A549 (cell line): ENCODE measurements at regions not wholly inside any gene's neighbourhood (a gene's known extent, or its start where the extent isn't known, plus 50 kb on each side); places are given as distances from the start of the nearest gene placed in this dataset.

ENCODE experiments used
- ATAC-seq, 2 experiments: fragments of 200-7000 bp in 1 of 2; fragments of >200 bp in 1 of 2; cut with Nextera tagmentation in 1 of 2; cut with Tn5 transposase in 1 of 2; 3 replicates each; pipeline versions ENCODE4 v1.8.0 to v1.9.1; 2018 to 2020; ENCODE audit warnings: mild to moderate bottlenecking in 1 of 2, moderate library complexity in 1 of 2
- CTCF ChIA-PET: fragments of 300-600 bp; sonication (Branson Sonifier 250); formaldehyde crosslinking; extraction: SDS; loops from one replicate; lab custom pipeline; 2021; ENCODE audit warnings: antibody characterized with exemption, inconsistent platforms; lab: Yijun Ruan, JAX
- POLR2A ChIA-PET: fragments of 350-600 bp; formaldehyde crosslinking; extraction: SDS; loops from one replicate; lab custom pipeline; 2021; ENCODE audit warnings: antibody characterized with exemption, inconsistent platforms; lab: Yijun Ruan, JAX
- DNase-seq, 2 experiments: peaks; one replicate each; pipeline versions ENCODE4 v3.0.0 to v3.0.0-alpha.2; 2011 to 2016; ENCODE audit warnings: low read depth in 1 of 2, low spot score in 1 of 2
- FAIRE-seq: peaks from 2 replicates; lab custom pipeline; 2011; peaks lifted over from hg19 to GRCh38; lab: Jason Lieb, UNC
- H3K27ac ChIP-seq, 2 experiments: fragments of >200 bp; sonication (Bioruptor Twin); formaldehyde crosslinking; 3 replicates each; pipeline ENCODE4 v1.5.1; 2016 to 2017
- H3K4me1 ChIP-seq: fragments of >200 bp; sonication (Bioruptor Twin); formaldehyde crosslinking; 3 replicates; pipeline ENCODE4 v1.6.1; 2016
- H3K4me2 ChIP-seq: fragments of >200 bp; sonication (Bioruptor Twin); formaldehyde crosslinking; 3 replicates; pipeline ENCODE4 v1.6.1; 2016
- H3K4me3 ChIP-seq: fragments of >200 bp; sonication (Bioruptor Twin); formaldehyde crosslinking; 3 replicates; pipeline ENCODE4 v1.5.1; 2016
- H3K9me3 ChIP-seq: fragments of >200 bp; sonication (Bioruptor Twin); formaldehyde crosslinking; 3 replicates; pipeline ENCODE4 v1.6.1; 2016
- CBX8 ChIP-seq: fragments of 200-600 bp; sonication (generic); IDR thresholded peaks from 2 replicates; pipeline ENCODE4 v1.6.1; 2016
- CEBPB ChIP-seq, 2 experiments: fragments of >200 bp in 1 of 2; sonication (Bioruptor Twin) in 1 of 2; formaldehyde crosslinking in 1 of 2; IDR thresholded peaks; 2 replicates each; pipeline ENCODE4 v1.6.1; 2012 to 2016
- EP300 ChIP-seq, 2 experiments: fragments of >200 bp; sonication (Bioruptor Twin); formaldehyde crosslinking; IDR thresholded peaks; 2 replicates in 1 of 2; 3 replicates in 1 of 2; pipeline ENCODE4 v1.6.1; 2016 to 2017
- FOXS1 ChIP-seq: fragments of 250-450 bp; sonication (Bioruptor Pico); IDR thresholded peaks from 2 replicates; pipeline ENCODE4 v1.5.0; 2020; ENCODE audit warnings: mild to moderate bottlenecking, moderate library complexity
- HEYL ChIP-seq: fragments of 250-450 bp; sonication (Bioruptor Pico); IDR thresholded peaks from 2 replicates; pipeline ENCODE4 v1.8.0; 2021; ENCODE audit warnings: mild to moderate bottlenecking, moderate library complexity
- HOXB13 ChIP-seq: fragments of 250-450 bp; sonication (Bioruptor Pico); IDR thresholded peaks from 2 replicates; pipeline ENCODE4 v1.5.0; 2020; ENCODE audit warnings: low read depth, mild to moderate bottlenecking, moderate library complexity
- KDM5A ChIP-seq: fragments of 200-600 bp; sonication (generic); IDR thresholded peaks from 2 replicates; pipeline ENCODE4 v1.6.1; 2016; ENCODE audit warnings: antibody characterized with exemption, mild to moderate bottlenecking
- MAZ ChIP-seq: fragments of 150-350 bp; IDR thresholded peaks from 2 replicates; pipeline ENCODE4 v1.6.1; 2014; ENCODE audit warnings: antibody characterized with exemption, low read depth, low read length, borderline replicate concordance
- MYC ChIP-seq: IDR thresholded peaks from 2 replicates; pipeline ENCODE4 v1.6.1; 2012; ENCODE audit warnings: mild to moderate bottlenecking, inconsistent platforms, low read length, improper control_type of control experiment, borderline replicate concordance
- NFE2L2 ChIP-seq: fragments of 150-350 bp; conservative IDR thresholded peaks from 2 replicates; pipeline ENCODE4 v1.6.1; 2014; ENCODE audit warnings: low read length
- NPAS2 ChIP-seq: fragments of 250-450 bp; sonication (Bioruptor Pico); IDR thresholded peaks from 2 replicates; pipeline ENCODE4 v1.8.0; 2022; ENCODE audit warnings: mild to moderate bottlenecking, moderate library complexity, borderline replicate concordance
- RAD21 ChIP-seq, 2 experiments: fragments of >200 bp in 1 of 2; sonication (Bioruptor Twin) in 1 of 2; formaldehyde crosslinking in 1 of 2; IDR thresholded peaks in 1 of 2; conservative IDR thresholded peaks in 1 of 2; 2 replicates in 1 of 2; 3 replicates in 1 of 2; pipeline ENCODE4 v1.6.1; 2012 to 2018; ENCODE audit warnings: inconsistent platforms in 1 of 2
- RNF2 ChIP-seq: fragments of 200-600 bp; sonication (generic); IDR thresholded peaks from 2 replicates; pipeline ENCODE4 v1.6.1; 2016; ENCODE audit warnings: low read depth, mild to moderate bottlenecking, antibody characterized with exemption, moderate library complexity, borderline replicate concordance
- SMC3 ChIP-seq: fragments of >200 bp; sonication (Bioruptor Twin); formaldehyde crosslinking; IDR thresholded peaks from 3 replicates; pipeline ENCODE4 v1.6.1; 2018; ENCODE audit warnings: inconsistent platforms
- TFCP2L1 ChIP-seq: fragments of 250-450 bp; sonication (Bioruptor Pico); IDR thresholded peaks from 2 replicates; pipeline ENCODE4 v1.5.0; 2021; ENCODE audit warnings: mild to moderate bottlenecking
- ZFP36 ChIP-seq: fragments of 450-650 bp; IDR thresholded peaks from 2 replicates; pipeline ENCODE4 v1.6.1; 2014; ENCODE audit warnings: borderline replicate concordance; ENCODE audit not compliant: partially characterized antibody
- ZSCAN20 ChIP-seq: fragments of 250-450 bp; sonication (Bioruptor Pico); IDR thresholded peaks from 2 replicates; pipeline ENCODE4 v1.8.0; 2022; ENCODE audit warnings: mild to moderate bottlenecking, moderate library complexity
- WGBS: methylation state at CpG from one replicate; pipeline ENCODE4 v1.1.6; 2017; ENCODE audit errors: missing lambda C conversion rate; 5-methylcytosine and 5-hydroxymethylcytosine counted together
- TF ChIP-seq, protein P1 (sequence below): fragments of 250-450 bp; sonication (Bioruptor Pico); IDR thresholded peaks from 2 replicates; pipeline ENCODE4 v1.5.0; 2020; ENCODE audit warnings: low read depth, mild to moderate bottlenecking, moderate library complexity
- TF ChIP-seq, protein P2 (sequence below): fragments of >200 bp; sonication (Bioruptor Twin); formaldehyde crosslinking; IDR thresholded peaks from 2 replicates; pipeline ENCODE4 v1.6.1; 2016
- TF ChIP-seq, protein P3 (sequence below): fragments of 150-350 bp; IDR thresholded peaks from 2 replicates; pipeline ENCODE4 v1.6.1; 2014; ENCODE audit warnings: low read depth, mild to moderate bottlenecking, low read length
- TF ChIP-seq, protein P4 (sequence below): fragments of 450-650 bp; IDR thresholded peaks from 2 replicates; pipeline ENCODE4 v1.6.1; 2014; ENCODE audit warnings: antibody characterized with exemption
- TF ChIP-seq, protein P5 (sequence below): fragments of >200 bp; sonication (Bioruptor Twin); formaldehyde crosslinking; IDR thresholded peaks from 3 replicates; pipeline ENCODE4 v1.5.1; 2016

DNA sequence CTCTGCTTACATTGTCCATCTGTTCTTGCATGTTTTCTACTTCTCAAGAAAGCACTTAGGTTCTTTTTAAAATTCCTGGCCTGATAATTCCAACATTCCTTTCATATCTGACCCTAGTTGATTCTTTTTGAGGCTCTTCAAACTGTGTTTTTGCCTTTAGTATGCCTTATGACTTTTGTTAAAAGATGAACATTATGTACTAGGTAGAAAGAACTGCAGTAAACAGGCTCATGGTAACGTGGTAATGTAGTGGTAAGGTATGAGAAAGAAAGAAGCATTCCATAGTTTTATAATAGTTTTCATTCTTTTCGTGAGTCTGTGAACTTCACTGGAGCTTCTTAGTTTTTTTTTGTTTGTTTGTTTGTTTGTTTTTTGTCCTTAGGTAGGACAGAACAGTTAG lies 306.4 kb downstream of the MBD2 start (continued):
- TF ChIP-seq, protein P1, sequence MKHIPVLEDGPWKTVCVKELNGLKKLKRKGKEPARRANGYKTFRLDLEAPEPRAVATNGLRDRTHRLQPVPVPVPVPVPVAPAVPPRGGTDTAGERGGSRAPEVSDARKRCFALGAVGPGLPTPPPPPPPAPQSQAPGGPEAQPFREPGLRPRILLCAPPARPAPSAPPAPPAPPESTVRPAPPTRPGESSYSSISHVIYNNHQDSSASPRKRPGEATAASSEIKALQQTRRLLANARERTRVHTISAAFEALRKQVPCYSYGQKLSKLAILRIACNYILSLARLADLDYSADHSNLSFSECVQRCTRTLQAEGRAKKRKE (CRISPR knock-in tag) = no peak
- TF ChIP-seq NPAS2 (CRISPR knock-in tag) = no peak

DNA sequence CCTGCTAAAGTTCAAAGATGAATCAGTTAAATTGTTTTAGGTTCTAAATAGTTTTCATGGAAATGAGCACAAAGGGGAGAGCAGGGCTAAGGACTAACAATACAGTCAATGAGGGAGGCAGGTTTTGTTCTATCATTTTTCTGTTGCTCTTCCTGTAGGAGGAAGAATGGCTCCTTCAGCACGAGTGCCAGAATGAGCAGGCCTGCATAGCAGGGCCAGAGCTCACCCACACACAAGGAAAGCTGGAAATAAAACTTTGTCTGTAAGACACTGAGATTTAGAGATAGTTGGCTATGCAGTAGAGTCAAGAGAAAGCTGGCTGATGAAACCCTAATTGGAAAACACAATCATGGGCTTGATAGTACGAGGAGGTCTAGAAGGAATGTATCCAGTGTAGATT lies 313.3 kb downstream of the MBD2 start:
- WGBS = 12% methylated on average over 2 of the region's 2 CpGs
- H3K9me3 ChIP-seq = no peaks in the 10 kb centered on the region
- ATAC-seq = no peak
- CTCF ChIA-PET = no interaction called here
- POLR2A ChIA-PET = no interaction called here
- TF ChIP-seq MAZ (no peak), KDM5A (no peak), HEYL (CRISPR knock-in tag) (no peak), ZFP36 (no peak), EP300 (IDR thresholded peaks at IDR 0.05) (no peak), TFCP2L1 (CRISPR knock-in tag) (no peak), RNF2 (no peak), CBX8 (no peak), FOXS1 (CRISPR knock-in tag) (no peak), ZSCAN20 (CRISPR knock-in tag) (no peak), CEBPB (IDR thresholded peaks at IDR 0.05) (no peak), MYC (no peak)
- TF ChIP-seq, protein P2, sequence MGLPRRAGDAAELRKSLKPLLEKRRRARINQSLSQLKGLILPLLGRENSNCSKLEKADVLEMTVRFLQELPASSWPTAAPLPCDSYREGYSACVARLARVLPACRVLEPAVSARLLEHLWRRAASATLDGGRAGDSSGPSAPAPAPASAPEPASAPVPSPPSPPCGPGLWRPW = no peak
- TF ChIP-seq, protein P1 (CRISPR knock-in tag) = no peak
- TF ChIP-seq, protein P3, sequence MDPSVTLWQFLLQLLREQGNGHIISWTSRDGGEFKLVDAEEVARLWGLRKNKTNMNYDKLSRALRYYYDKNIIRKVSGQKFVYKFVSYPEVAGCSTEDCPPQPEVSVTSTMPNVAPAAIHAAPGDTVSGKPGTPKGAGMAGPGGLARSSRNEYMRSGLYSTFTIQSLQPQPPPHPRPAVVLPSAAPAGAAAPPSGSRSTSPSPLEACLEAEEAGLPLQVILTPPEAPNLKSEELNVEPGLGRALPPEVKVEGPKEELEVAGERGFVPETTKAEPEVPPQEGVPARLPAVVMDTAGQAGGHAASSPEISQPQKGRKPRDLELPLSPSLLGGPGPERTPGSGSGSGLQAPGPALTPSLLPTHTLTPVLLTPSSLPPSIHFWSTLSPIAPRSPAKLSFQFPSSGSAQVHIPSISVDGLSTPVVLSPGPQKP = no peak
- TF ChIP-seq, all 56 proteins: peak for 0
- no peak for FAIRE-seq
- DNase-seq = no peak
- Histone ChIP-seq H3K4me2 (no peak overlapping the region), H3K4me3 (no peak overlapping the region), H3K27ac (no peak overlapping the region), H3K4me1 (no peaks in the 10 kb centered on the region)

DNA sequence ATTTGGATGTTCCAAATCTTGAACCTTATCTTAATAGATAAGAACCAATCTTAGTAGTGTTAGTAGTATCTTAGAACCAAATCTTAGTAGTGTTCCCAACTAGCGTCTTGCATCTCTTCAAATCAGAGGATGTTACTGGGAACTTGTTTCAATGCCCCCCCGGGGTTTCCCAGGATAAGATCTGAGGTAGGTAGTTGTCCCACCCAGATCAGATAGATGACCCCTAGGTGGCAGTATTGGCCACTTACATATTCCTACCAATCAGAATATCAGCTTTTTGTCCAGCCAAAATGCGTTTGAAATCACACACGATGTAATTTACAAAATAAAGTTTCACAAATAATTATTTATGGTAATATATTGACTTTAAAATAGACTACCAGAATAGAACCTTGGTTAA lies 314.8 kb downstream of the MBD2 start:
- DNase-seq = peak; percentile 3 to 27
- ChIA-PET CTCF (no interaction called here), POLR2A (no interaction called here)
- no peak for TF ChIP-seq HOXB13 (CRISPR knock-in tag)
- TF ChIP-seq RAD21 (conservative IDR thresholded peaks at IDR 0.05 in 1 of 2, IDR thresholded peaks at IDR 0.05 in 1 of 2) = peak; percentile 16 to 29; a peak in 1 of 5 replicates
- no peak for TF ChIP-seq MYC
- 0 out of 3 replicates have a peak, but pooled peaks have one; percentile 17 for TF ChIP-seq SMC3
- TF ChIP-seq, protein P4, sequence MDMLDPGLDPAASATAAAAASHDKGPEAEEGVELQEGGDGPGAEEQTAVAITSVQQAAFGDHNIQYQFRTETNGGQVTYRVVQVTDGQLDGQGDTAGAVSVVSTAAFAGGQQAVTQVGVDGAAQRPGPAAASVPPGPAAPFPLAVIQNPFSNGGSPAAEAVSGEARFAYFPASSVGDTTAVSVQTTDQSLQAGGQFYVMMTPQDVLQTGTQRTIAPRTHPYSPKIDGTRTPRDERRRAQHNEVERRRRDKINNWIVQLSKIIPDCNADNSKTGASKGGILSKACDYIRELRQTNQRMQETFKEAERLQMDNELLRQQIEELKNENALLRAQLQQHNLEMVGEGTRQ = no peak
- no peak for TF ChIP-seq MAZ
- TF ChIP-seq, protein P5, sequence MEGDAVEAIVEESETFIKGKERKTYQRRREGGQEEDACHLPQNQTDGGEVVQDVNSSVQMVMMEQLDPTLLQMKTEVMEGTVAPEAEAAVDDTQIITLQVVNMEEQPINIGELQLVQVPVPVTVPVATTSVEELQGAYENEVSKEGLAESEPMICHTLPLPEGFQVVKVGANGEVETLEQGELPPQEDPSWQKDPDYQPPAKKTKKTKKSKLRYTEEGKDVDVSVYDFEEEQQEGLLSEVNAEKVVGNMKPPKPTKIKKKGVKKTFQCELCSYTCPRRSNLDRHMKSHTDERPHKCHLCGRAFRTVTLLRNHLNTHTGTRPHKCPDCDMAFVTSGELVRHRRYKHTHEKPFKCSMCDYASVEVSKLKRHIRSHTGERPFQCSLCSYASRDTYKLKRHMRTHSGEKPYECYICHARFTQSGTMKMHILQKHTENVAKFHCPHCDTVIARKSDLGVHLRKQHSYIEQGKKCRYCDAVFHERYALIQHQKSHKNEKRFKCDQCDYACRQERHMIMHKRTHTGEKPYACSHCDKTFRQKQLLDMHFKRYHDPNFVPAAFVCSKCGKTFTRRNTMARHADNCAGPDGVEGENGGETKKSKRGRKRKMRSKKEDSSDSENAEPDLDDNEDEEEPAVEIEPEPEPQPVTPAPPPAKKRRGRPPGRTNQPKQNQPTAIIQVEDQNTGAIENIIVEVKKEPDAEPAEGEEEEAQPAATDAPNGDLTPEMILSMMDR = peak; percentile 37; the same call in 2 of the 3 replicates
- no peak for TF ChIP-seq NFE2L2
- WGBS = 18% methylated on average over 4 of the region's 4 CpGs
- 0 out of 6 replicates have a peak, but pooled peaks of 1 of the 2 experiments have one; percentile 40 for ATAC-seq
- Histone ChIP-seq H3K4me2 (no peak overlapping the region), H3K4me1 (no peaks in the 10 kb centered on the region), H3K9me3 (no peaks in the 10 kb centered on the region), H3K4me3 (no peak overlapping the region), H3K27ac (no peak overlapping the region)
- FAIRE-seq = no peak
